T follicular helper cell (primary cell): ENCODE measurements at regions not wholly inside any gene's neighbourhood (a gene's known extent, or its start where the extent isn't known, plus 50 kb on each side); places are given as distances from the start of the nearest gene placed in this dataset.

Experiments
- DNase-seq: peaks from one replicate; pipeline ENCODE4 v3.0.0-alpha.2; 2020; ENCODE audit warnings: low read depth

DNA sequence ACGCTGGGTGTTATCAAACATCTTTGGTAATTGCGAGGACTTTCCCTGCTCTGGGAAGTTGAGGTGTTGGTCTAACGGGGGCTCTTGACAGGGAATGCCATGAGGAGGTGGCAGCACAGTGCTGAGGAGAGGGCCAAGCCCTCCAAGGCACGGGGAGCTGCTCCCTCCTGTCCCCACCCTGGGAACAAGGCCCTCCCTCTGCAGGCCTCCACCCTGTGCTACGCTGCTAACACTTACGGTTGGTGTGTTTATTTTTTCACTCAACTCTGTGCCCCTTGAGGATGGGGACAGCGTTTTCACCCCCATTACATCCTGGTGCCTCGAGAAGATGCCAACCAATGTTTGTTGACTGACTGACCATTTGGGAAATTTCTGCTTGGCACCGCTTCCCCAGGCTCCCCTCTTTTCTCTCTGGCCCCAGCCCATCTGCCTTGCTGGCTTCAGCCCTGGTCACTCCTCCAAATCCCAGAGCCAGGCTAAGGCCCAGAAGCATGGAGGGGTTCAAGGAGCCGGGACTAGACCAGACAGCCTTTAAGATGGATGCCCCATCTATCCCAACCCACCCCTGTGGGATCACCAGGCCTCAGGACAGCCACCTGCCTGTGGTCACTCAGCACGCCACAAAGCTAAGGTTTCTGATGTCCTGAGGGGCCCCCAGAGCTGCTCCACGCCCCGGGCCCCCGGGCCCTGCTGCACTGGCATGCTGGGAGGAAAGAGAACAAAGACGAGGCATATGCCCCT, 125.7 kb downstream of the BARX1 start:
- DNase-seq, result no peak

DNA sequence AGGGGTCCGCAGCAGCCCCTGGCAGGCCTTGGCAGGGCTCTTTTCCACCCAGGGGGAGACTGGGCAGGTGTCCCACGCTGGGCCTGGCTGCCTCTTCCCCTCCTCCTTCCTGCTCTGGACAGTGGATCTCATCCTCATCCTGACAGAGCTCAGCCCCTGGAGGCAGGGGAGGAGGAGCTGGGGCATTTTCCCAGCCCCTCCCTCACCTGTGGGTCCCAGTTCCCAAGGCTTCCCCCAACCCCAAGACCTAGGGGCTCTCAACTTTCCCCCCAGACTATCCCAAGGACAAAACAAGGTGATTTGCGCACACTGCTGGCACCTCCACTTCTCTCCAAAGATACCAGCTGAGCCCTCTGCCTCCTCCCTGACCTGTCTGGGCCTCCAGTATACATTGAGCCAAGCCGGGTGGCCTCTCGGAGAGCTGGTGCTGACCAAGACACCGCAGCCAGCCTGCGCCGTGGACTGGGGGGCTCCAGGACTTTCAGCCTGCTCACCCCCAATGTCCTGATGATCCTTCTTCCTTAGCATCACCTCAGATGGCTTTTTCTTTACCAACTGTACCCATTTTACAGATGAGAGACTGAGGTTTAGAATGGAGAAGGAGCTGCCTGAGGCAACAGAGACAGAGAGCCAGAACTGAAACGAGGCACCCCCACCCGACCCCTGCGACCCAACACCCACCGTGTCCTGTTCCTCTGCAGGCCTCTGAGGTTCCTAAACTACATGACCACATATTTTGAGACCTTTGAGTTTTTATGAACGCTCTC, 126.6 kb downstream of the BARX1 start:
- DNase-seq, result no peak

DNA sequence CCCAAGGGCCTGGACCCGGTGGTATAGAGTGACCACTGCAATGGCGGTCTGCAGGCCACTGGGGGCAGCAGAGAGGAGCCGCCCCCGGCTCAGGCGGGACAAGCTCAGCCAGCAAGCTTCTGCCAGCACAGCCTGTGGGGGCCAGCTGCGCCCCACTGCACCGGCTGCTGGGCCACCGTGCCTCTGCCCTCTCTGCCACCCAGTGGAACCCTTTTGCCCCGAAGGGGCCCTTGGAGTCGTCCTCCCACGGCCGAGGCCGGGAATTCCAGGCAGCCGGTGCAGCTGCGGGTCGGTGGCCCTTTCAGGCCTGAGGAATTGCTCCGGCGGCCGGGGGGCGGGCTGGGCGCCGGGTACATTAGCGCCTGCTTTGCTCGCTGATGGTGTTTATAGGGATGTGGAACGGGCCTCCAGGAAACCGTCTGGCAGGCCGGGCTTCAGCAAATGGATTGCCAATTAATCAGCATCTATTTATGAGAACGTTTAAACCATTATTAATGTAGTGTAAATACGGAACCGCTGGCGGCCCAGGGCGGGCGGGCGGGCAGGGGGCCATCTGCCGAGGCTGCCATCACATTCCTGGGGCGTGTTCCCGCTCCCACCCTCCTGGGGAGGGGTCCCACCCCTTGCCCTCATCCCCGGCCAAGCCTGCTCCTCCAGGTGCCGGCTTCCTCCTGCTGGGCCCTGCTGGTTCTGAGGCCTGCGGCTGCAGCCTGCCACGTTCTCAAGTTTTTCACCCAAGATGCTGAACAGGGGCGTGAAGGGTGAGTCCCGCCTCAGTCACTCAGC, 127.4 kb downstream of the BARX1 start:
- DNase-seq, result no peak

DNA sequence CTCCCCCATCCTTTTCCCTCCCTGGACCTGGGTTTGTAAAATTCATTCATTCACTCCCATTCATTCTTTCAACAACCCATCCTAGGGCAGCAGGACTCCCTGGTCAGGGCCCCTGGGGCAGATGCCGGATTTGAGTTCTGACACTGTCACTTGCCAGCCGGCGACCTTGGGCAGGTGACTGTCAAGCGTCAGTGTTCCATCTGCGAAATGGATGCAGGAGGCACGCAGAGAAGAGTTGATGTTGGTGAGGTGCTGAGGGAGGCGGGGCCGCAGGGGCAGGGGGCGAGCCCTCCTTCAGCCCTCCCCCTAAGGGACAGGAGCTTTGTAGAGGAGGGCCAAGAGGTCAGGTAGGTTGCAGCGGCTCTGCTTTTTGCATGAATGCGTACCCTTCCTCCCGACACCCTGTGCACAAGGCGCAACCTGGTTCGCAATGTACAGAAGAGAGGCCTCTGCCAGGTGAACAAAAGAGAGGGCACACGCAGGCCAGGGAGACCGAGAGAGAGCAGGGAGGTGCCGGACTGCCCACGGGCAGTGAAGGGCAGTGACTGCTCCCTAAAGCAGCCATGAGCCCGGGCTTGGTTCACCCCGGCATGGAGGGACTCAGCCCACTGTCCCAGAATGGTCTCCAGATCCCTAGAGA, 128.1 kb downstream of the BARX1 start:
- DNase-seq, result no peak

DNA sequence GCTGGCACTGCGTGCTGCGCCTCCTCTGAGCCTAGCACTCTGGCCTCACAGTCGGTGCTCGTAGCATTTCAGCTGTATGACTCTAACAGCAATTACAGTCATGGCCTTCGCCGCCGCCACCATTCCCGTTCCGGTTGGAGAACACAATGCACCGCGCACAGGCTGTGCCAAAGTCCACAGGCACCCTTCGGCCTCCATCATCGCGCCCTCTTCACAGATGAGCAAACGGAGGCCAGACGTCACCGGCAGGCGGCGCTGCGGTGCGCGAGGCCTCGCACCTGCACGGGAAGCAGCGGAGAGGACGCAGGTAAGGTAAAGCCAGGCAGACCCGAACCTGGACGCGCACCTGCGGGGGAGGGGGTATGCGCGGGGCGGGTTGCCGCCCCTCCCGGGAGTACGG, 128.9 kb downstream of the BARX1 start:
- peak; percentile 31 for DNase-seq

DNA sequence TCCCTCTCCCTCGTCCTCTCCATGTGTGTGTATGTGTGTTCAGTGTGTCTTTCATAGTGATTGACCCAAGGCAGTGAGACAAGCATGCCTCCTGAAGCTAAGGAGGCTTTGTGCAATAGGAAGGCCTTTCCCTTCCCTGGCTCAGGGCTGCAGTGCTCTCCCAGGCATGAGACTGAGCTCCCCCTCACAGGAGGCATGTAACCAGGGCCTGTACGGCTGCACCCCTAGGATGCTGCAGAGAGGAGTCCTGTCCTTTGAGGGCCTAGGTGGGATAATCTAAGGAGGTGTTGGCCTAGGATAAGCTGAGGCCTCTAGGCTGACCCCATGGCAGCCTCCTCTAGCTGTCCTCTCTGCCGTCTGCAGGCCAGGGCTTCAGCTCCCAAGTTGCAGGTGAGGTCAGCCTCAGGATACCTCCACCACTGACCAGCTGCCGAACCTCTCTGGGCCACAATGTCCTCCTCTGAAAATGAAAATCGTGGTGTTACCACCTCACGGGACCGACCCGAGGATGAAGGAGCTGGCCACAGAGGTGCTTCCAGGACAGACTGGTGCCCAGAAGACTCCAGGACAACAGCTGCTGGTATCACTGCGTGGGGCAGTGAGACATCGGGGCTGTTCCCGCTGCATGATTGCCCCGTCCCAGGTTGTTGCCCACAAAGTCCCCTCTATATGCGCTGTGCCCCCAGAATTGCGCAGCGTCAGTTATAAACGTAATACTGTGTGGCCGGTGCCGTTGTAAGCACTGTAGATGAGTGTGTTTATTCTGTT, 129.6 kb downstream of the BARX1 start:
- DNase-seq, result no peak

DNA sequence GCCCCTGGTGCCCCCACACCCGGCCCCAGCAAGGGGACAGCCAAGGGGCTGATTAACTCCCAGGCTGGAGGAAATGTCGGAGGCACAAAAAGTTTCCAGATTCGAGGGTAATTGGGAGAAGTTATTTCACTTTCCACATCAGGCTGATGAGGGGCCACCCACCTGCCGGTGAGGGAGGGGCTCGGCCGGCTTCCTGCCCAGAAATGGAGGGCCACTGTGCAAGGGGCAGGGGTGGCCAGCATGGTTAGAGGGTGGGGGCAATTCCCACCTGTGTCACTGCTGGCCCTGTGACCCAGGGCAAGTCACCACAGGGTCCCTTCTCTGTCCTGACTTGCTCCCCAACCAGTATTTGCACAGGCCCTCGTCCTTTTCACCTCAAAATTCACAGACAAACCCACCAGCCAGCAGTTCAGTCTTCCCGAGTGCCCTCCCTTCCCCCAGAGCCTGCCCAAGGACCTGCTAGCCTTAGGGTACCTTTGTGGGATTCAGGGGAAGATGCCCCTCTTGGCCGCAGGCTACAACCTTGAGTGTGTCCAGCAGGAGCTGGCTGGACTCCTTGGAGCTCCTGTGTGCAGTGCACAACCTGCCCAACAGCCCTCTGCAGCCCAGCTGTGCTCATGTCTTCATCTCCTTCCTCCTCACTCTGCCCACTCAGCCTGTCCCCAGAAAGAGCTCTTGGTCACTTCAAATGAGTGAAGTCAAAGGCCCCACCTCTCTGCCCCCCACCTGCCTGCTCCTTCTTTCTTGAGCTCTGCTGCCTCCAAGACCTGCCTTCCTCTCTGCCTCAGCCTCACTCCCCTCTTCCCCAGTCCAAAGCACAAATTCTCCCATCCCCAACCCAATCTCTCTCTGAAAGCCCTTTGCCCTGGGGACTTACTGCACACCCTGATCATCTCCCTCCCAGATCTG, 130.5 kb downstream of the BARX1 start:
- no peak for DNase-seq

DNA sequence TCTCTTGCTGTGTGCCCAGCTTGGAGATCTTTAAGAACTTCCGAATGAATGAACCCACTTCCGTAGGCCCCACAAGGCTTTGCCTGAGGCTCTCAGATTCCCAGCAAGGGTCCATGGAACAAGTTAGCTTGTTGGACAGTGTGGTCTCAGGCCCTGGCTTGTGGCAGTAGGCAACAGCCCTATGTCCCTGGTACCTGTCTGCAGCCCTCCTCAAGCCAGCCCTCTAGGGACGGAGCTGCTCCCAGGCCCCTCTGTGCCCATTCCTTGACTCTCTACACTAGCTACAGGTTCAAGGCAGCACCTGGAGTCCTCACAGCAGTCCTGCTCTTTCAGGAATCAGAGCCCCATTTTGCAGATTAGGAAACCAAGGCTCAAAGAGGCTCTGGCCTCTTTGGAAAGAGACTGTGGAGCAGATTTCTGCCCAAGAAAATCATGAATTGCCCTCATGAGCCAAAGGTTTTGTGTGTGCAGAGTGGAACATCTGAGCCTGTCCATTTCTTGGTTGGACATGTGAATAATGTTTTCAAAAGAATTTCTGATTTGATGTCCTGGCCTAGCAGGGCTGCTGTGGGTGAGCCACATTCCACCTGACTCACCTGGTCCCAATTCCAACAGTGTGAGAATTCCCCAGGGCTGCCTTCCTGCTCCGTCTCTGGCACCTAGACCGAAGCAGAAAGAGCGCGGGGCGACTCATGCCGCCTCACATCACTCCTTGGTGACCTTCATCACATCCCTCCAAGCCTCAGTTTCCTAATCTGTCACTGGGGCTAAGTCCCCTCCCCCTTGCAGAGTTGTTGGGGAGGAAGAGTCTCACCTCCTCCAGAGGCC, 131.7 kb downstream of the BARX1 start:
- no peak for DNase-seq

DNA sequence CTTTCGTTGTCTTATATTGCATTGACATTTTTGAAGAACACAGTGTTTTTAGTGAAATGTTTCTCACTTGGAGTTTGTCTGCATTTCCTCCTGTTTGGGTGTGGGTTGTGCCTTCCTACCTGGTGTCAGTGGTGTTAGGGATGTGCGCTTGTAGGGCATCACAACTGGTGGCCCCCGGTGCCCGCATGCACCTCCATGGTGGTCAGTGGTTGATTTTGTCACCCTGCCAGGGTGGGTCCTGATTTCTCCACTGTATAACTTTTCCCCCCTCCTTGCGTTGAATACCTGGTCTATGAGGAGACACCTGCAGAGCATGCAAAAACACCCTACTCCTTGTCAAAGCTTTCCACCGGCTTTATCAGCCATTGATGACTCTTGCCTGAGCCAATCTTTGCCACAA, 132.9 kb downstream of the BARX1 start:
- no peak for DNase-seq

DNA sequence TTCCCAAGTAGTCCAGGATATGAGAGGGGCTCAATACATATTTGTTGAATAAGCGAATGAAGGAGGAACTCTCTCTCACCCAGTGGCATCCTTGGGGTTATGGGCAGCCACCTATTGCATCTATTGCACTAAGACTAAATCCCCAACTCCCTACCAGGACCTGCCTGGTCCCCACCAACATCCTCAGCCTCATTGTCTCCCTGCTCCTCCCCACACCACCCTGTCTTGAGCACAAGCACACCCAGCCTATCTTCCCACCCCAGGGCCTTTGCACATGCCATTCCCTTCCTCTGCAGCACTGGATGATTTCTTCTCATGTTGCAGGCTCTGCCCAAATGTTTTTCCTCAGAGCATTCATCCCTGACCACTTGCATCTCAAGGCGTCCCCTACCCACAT, 133.8 kb downstream of the BARX1 start:
- DNase-seq, result no peak

DNA sequence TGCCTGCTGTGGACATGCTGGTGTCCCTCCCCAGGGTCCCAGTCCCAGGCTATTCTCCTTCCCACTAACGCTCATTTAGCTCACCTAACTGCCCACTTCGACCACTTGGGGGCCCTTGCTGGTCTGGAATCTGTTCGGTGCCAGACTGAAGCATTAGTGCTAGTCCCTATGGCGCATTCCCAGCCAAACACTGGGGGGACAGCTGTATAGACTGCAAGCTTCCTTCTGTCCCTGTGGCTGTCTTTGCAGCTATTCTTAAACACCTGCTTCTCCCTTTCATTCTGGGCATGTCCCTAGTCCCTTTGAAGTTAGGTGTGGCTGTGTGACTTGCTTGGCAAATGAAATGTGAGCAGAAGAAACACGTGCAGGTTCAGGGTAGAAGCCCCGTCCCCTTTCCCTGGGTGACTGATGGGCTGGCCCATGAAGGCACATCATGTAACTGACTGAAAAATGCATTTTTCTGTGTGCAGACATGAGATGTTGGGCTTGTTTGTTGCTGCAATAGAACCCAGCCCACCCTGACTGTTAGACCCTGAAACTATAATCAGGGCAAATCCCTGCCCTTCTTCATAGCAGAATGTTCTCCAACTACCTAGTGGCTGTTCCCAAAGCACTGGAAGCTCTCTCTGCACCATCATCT, 134.4 kb downstream of the BARX1 start:
- DNase-seq, result no peak

DNA sequence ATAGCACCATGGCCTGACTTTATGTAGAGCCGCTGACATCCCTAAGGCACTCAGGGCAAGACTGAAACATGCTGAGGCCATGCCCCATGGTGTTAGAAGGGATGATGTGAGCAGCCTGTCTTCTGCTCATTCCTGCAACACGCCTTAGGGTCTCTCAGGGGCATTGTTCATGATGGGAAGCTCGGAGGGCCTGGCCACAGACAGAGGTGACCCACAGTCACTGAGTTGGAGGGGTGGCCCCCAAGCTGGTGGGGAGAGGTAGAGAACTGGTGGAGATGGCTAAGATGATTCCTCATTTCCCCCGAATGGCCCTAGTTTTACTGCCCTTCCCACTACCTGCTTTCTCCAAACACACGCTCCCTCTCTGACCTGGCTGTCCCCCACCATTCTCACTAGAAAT, 135.2 kb downstream of the BARX1 start:
- no peak for DNase-seq

DNA sequence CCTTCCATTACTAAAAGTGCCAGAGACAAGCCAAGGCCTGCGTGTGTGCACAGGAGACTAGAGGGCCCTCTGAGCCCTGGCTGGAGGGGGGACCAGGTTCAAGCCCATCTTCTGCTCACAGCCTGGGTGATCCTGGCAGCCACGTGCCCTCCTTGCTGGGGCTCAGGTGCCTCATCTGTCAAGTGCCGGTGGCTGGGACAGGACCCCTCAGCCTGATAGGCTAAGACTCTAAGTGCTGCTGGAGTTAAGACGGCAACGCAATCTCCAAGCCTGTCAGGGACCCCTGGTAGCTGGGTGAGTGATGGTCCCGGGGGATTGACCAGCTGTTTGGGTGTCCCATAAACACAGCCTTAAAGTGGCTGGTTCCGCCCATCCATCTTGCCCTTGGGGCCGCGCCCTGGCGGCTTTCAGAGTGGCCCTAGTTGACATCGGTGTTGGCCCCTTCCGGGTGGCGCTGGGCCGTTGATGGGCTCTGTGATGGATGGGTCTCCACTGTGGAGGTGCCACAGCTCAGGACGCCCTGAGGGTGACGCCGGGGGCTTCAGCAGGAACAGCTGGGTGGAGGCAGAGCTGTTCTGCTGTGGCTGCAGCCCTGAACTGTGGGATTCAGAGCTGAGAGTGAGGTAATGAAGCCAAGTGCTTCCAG, 136.2 kb downstream of the BARX1 start:
- DNase-seq, result no peak

DNA sequence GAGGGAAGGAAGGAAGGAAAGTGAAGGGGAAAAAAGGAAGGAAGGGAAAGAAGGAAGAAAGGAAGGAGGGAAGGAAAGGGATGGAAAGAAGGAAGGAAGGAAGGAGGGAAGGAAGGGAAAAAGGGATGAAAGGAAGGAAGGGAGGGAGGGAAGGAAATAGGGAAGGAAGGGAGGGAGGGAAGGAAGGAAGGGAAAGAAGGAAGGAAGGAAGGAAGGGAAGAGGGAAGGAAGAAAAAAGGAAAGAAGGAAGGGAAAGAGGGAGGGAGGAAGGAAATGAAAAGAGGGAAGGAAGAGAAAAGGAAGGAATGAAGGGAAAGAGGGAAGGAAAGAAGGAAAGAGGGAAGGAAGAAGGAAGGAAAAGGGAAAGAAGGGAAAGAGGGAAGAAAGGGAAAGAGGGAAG, 136.9 kb downstream of the BARX1 start:
- DNase-seq, result no peak

DNA sequence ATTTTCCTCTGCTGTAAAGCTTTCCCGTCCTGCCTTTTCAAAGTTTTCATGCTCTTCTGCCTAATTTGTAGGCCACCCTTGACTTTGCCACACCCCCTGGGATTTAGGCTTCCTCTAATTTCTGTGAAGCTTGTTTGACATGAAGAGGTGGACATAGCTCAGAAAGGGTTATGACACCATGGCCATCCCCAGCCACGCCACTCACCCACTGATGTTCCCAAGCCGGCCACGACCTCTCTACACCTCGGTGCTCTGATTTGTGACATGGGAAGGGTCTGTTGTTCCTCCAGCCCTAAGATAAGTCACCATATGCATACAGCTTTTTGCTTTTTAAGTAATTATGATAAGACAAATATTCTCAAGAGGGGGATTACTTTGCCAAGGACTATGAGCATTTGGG, 139.5 kb downstream of the BARX1 start:
- DNase-seq, result no peak

DNA sequence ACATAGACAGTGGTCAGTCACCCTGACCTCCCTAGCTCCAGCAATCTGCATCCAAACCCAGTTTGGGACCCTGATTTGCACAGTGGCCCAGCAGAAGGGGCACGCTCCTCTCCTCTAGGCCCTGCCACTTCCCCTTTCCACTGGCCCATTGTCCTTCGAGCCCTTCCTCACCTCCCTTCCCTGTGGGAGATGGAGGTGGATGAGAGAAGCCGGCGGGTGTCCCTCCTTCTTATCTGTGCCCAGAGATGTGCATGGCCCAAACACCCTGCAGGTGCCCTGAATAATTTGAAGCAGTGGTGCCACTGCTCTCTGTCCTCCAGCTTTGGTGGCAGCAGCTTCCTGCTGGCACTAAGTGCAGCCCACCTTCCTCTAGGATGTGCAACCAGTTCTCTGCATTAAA, 140.0 kb downstream of the BARX1 start:
- no peak for DNase-seq

DNA sequence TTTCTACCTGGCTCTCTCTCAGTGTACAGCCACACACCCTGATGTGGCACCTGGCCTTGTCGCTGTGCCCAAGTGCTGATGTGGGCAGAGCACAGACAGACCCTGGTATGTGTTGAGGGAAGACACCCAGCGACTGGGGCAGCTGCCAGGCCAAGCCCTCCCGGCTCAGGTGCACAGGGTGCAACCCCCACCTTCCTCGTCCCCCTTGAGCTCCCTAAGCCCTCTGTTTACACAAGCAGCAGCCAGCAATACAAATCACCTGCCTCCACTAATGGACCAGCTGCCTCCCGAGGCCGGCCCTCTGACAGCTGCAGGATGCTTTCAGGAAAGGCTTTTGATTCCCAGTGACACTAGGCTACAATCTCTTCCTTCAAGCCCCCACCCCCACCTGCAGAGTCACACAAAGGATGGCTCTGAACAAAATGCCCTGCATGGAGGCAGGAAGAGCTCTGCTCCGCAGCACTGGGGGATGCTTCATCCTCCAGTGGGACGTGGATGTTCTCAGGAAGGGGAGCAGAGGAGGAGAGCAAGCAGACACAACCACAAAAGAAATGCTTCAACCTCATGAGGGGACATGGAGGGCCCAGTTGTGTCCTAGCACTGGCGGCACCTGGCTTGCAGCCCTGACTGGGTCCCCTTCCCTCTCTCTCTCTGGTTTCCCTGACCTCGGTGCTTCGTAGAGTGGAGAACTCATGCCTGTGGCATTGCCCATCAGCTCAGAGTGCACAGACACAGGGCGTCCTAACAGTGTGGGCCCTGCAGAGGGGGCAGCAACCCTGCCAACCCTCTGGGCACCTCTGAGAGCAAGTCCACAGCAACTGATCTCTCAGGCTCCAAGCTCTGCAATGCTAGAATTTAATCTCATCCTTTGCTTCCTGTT, 140.8 kb downstream of the BARX1 start:
- no peak for DNase-seq
